22Rv1 (cell line): ENCODE measurements at regions not wholly inside any gene's neighbourhood (a gene's known extent, or its start where the extent isn't known, plus 50 kb on each side); places are given as distances from the start of the nearest gene placed in this dataset.

ENCODE experiments used
- H3K27ac ChIP-seq: fragments of 450-650 bp; 2 replicates; pipeline ENCODE4 v1.5.1; 2017
- CTCF ChIP-seq: fragments of 450-650 bp; IDR thresholded peaks from 2 replicates; pipeline ENCODE4 v1.5.1; 2017; ENCODE audit warnings: mild to moderate bottlenecking
- ZFX ChIP-seq: fragments of 450-650 bp; IDR thresholded peaks from 2 replicates; pipeline ENCODE4 v1.6.1; 2017; ENCODE audit warnings: antibody characterized with exemption, borderline replicate concordance

DNA sequence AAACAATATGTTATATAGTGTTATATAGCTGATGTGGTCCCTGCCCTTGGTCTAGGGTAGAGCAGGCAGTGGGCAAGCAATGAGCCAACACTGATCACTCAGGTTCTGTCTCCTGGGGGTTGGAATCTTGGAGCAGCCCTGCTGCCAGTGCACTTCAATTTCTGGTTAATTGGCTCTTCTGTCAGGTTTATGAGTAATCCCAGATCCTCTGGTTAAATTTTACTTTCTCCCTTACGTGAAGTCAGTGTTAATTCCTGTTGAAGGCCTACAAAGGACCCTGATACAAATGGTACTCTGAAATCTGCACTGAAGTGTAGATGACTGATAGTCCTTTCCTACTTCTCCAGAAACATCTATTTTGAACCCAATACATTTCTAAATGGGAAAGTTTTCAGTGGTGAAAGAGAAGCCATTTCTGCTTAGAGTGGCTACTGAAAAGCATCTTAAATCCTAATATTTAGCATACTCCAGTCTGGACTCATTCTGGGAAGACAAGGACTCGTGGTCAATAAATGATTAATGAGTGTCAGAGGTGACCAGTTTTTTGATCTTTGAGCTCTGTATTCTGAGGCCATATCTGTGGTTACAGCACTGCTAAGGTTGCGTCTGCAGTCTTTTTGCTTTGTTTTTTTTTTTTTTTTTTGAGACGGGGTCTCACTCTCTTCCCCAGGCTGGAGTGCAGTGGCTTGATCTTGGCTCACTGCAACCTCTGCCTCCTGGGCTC lies 442.4 kb downstream of the KIF4B start:
- TF ChIP-seq CTCF (no peak), ZFX (no peak)
- H3K27ac ChIP-seq, result no peak overlapping the region

- no peak for TF ChIP-seq ZFX
- no peak overlapping the region for H3K27ac ChIP-seq
Measured at GRCh38 chr5:155459889-155460500, 446.4 kb downstream of the KIF4B start.

- TF ChIP-seq CTCF (no peak), ZFX (no peak)
- H3K27ac ChIP-seq, result no peak overlapping the region
Measured at GRCh38 chr5:155460501-155460931, 447.0 kb downstream of the KIF4B start.

DNA sequence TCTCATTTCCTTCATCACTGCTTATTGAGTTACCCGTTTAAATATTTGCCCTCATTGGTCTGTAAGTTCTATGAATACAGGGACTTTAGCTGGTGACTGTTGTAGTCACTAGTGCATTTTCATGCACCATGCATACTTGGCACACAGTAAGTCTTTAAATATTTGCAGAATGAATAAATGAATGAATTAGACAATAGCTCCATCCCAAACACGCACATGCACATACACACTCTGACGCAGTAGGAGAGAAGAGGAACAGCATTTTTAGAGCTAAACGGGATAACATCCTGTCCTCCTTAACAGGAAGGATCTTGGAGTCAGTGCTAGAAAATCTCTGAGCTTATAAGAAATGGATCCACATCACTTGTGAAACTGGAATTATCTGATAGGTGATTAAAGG lies 447.7 kb downstream of the KIF4B start:
- no peak overlapping the region for H3K27ac ChIP-seq

DNA sequence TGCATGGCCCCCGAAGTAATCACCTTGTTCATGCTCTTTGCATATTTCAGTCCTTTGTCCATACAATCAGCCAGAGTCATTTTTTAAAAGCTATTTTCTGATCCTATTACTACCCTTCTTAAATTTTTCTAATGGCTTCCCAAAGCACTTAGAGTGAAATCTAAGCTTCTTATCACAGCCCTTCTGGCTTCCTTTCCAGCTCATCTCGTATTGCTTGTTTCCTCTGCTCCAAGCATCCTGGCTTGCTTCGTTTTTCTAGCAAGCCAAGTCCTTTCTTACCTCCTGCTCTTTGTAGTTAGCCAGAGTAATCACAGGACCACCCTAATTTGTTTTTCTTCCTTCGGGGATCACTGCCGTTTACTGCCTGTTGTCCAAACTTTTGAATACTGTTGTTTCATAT lies 453.3 kb downstream of the KIF4B start:
- H3K27ac ChIP-seq, result no peak overlapping the region
- TF ChIP-seq CTCF, result no peak
- TF ChIP-seq ZFX, result no peak

More for the DNA sequence above, 447.7 kb downstream of the KIF4B start:
- no peak for TF ChIP-seq CTCF
- TF ChIP-seq ZFX, result no peak

DNA sequence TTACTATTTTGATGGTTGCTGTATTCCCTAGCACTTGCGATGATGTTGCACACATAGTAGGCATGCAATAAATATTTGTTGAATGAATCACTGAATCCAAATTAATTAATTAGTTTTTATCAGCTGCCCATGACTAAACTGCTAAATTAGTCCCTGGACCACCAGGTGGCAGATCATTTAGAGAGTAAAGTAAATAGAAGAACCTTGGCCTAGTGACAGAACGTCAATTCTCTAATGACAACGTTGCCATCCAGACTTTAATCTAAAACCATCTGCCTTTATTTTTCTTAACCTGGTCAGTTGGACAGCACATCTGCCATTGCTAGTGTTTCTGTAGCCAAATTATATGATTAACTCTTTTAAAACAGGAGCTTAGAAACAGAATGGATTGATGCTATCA lies 457.5 kb downstream of the KIF4B start:
- H3K27ac ChIP-seq, result no peak overlapping the region
- TF ChIP-seq ZFX (no peak), CTCF (no peak)

- TF ChIP-seq CTCF, result no peak
- no peak for TF ChIP-seq ZFX
Measured at GRCh38 chr5:155472780-155473179, 459.2 kb downstream of the KIF4B start.

More at GRCh38 chr5:155472780-155473179, 459.2 kb downstream of the KIF4B start:
- H3K27ac ChIP-seq, result no peak overlapping the region
